A549 (cell line): ENCODE measurements at regions not wholly inside any gene's neighbourhood (a gene's known extent, or its start where the extent isn't known, plus 50 kb on each side); places are given as distances from the start of the nearest gene placed in this dataset.

Source experiments
- EP300 ChIP-seq, 2 experiments: fragments of >200 bp; sonication (Bioruptor Twin); formaldehyde crosslinking; IDR thresholded peaks; 2 replicates in 1 of 2; 3 replicates in 1 of 2; pipeline ENCODE4 v1.6.1; 2016 to 2017
- GATA3 ChIP-seq: IDR thresholded peaks from 2 replicates; pipeline ENCODE4 v1.6.1; 2012; ENCODE audit warnings: borderline replicate concordance
- HEYL ChIP-seq: fragments of 250-450 bp; sonication (Bioruptor Pico); IDR thresholded peaks from 2 replicates; pipeline ENCODE4 v1.8.0; 2021; ENCODE audit warnings: mild to moderate bottlenecking, moderate library complexity
- KDM1A ChIP-seq: fragments of 200-600 bp; sonication (generic); IDR thresholded peaks from 2 replicates; pipeline ENCODE4 v1.6.1; 2016; ENCODE audit warnings: low read depth, mild to moderate bottlenecking
- PHF8 ChIP-seq: fragments of 200-600 bp; sonication (generic); IDR thresholded peaks from 2 replicates; pipeline ENCODE4 v1.6.1; 2016; ENCODE audit warnings: low read depth, mild to moderate bottlenecking, antibody characterized with exemption, moderate library complexity, borderline replicate concordance
- POLR2A ChIP-seq: IDR thresholded peaks from 2 replicates; pipeline ENCODE4 v1.6.1; 2012; ENCODE audit warnings: mild to moderate bottlenecking, low read length
- RAD21 ChIP-seq, 2 experiments: fragments of >200 bp in 1 of 2; sonication (Bioruptor Twin) in 1 of 2; formaldehyde crosslinking in 1 of 2; IDR thresholded peaks in 1 of 2; conservative IDR thresholded peaks in 1 of 2; 2 replicates in 1 of 2; 3 replicates in 1 of 2; pipeline ENCODE4 v1.6.1; 2012 to 2018; ENCODE audit warnings: inconsistent platforms in 1 of 2
- RFX5 ChIP-seq: fragments of 450-650 bp; IDR thresholded peaks from 2 replicates; pipeline ENCODE4 v1.7.1; 2014; ENCODE audit warnings: antibody characterized with exemption, mild to moderate bottlenecking, moderate library complexity
- SMC3 ChIP-seq: fragments of >200 bp; sonication (Bioruptor Twin); formaldehyde crosslinking; IDR thresholded peaks from 3 replicates; pipeline ENCODE4 v1.6.1; 2018; ENCODE audit warnings: inconsistent platforms
- TP53 ChIP-seq: fragments of 250-450 bp; sonication (Bioruptor Pico); IDR thresholded peaks from 2 replicates; pipeline ENCODE4 v1.5.0; 2021; ENCODE audit warnings: mild to moderate bottlenecking, moderate library complexity
- TF ChIP-seq, protein P1 (sequence below): fragments of >200 bp; sonication (Bioruptor Twin); formaldehyde crosslinking; IDR thresholded peaks from 3 replicates; pipeline ENCODE4 v1.5.1; 2016
- TF ChIP-seq, protein P2 (sequence below): fragments of 250-450 bp; sonication (Bioruptor Pico); IDR thresholded peaks from 2 replicates; pipeline ENCODE4 v1.5.0; 2021; ENCODE audit warnings: mild to moderate bottlenecking, moderate library complexity, borderline replicate concordance
- TF ChIP-seq, protein P3 (sequence below): fragments of 150-350 bp; IDR thresholded peaks from 2 replicates; pipeline ENCODE4 v1.6.1; 2014; ENCODE audit warnings: low read depth, mild to moderate bottlenecking, low read length

DNA sequence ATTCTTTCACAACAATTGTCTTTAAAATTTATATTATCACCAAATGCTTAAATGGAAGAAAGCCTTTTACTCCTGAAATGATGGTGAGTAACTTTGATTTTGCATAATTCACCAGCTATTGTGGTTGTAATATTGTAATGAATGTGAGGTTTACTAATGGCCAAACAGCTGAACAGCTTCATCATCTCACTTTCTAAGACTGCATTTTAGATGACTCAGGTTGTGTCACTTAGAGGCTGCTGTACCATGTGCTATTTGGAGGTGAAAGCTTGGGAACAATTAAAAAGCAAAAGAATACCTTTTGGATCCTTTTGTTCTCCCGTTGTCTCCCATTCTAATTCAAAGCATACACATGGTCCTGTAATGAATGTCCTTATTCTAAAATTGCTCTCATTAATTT, 604.0 kb upstream of the PFKP start:
- no peak for TF ChIP-seq RFX5
- TF ChIP-seq, protein P1, sequence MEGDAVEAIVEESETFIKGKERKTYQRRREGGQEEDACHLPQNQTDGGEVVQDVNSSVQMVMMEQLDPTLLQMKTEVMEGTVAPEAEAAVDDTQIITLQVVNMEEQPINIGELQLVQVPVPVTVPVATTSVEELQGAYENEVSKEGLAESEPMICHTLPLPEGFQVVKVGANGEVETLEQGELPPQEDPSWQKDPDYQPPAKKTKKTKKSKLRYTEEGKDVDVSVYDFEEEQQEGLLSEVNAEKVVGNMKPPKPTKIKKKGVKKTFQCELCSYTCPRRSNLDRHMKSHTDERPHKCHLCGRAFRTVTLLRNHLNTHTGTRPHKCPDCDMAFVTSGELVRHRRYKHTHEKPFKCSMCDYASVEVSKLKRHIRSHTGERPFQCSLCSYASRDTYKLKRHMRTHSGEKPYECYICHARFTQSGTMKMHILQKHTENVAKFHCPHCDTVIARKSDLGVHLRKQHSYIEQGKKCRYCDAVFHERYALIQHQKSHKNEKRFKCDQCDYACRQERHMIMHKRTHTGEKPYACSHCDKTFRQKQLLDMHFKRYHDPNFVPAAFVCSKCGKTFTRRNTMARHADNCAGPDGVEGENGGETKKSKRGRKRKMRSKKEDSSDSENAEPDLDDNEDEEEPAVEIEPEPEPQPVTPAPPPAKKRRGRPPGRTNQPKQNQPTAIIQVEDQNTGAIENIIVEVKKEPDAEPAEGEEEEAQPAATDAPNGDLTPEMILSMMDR, result no peak
- TF ChIP-seq PHF8, result no peak
- no peak for TF ChIP-seq POLR2A
- no peak for TF ChIP-seq TP53 (CRISPR knock-in tag)
- no peak for TF ChIP-seq SMC3
- TF ChIP-seq RAD21 (conservative IDR thresholded peaks at IDR 0.05 in 1 of 2, IDR thresholded peaks at IDR 0.05 in 1 of 2), result no peak
- no peak for TF ChIP-seq EP300 (IDR thresholded peaks at IDR 0.05)
- TF ChIP-seq, protein P2, sequence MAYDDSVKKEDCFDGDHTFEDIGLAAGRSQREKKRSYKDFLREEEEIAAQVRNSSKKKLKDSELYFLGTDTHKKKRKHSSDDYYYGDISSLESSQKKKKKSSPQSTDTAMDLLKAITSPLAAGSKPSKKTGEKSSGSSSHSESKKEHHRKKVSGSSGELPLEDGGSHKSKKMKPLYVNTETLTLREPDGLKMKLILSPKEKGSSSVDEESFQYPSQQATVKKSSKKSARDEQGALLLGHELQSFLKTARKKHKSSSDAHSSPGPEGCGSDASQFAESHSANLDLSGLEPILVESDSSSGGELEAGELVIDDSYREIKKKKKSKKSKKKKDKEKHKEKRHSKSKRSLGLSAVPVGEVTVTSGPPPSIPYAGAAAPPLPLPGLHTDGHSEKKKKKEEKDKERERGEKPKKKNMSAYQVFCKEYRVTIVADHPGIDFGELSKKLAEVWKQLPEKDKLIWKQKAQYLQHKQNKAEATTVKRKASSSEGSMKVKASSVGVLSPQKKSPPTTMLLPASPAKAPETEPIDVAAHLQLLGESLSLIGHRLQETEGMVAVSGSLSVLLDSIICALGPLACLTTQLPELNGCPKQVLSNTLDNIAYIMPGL, result no peak
- TF ChIP-seq KDM1A, result no peak
- TF ChIP-seq, protein P3, sequence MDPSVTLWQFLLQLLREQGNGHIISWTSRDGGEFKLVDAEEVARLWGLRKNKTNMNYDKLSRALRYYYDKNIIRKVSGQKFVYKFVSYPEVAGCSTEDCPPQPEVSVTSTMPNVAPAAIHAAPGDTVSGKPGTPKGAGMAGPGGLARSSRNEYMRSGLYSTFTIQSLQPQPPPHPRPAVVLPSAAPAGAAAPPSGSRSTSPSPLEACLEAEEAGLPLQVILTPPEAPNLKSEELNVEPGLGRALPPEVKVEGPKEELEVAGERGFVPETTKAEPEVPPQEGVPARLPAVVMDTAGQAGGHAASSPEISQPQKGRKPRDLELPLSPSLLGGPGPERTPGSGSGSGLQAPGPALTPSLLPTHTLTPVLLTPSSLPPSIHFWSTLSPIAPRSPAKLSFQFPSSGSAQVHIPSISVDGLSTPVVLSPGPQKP, result no peak
- no peak for TF ChIP-seq GATA3
- no peak for TF ChIP-seq HEYL
